ENCODE measurements at regions not wholly inside any gene's neighbourhood (a gene's known extent, or its start where the extent isn't known, plus 50 kb on each side); places are given as distances from the start of the nearest gene placed in this dataset.

GRCh38 chr9:110111868-110112267, 96.1 kb downstream of the C9orf152 start:
- peaks cover 60% of the 10 kb centered on the region for H3K4me1 Mint-ChIP-seq (ENCODE audit: low read depth)
- no peak overlapping the region for H3K4me3 Mint-ChIP-seq
- H3K27me3 Mint-ChIP-seq (ENCODE audit: insufficient read depth): peaks cover 8% of the 10 kb centered on the region; the same call in 1 of the 2 replicates
- H3K27ac Mint-ChIP-seq: no peak overlapping the region
- H3K36me3 Mint-ChIP-seq (ENCODE audit: low read depth): peaks cover 21% of the 10 kb centered on the region
- no peak for DNase-seq
- no peaks in the 10 kb centered on the region for H3K9me3 Mint-ChIP-seq
- TF ChIP-seq, protein P1, sequence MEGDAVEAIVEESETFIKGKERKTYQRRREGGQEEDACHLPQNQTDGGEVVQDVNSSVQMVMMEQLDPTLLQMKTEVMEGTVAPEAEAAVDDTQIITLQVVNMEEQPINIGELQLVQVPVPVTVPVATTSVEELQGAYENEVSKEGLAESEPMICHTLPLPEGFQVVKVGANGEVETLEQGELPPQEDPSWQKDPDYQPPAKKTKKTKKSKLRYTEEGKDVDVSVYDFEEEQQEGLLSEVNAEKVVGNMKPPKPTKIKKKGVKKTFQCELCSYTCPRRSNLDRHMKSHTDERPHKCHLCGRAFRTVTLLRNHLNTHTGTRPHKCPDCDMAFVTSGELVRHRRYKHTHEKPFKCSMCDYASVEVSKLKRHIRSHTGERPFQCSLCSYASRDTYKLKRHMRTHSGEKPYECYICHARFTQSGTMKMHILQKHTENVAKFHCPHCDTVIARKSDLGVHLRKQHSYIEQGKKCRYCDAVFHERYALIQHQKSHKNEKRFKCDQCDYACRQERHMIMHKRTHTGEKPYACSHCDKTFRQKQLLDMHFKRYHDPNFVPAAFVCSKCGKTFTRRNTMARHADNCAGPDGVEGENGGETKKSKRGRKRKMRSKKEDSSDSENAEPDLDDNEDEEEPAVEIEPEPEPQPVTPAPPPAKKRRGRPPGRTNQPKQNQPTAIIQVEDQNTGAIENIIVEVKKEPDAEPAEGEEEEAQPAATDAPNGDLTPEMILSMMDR (IDR thresholded peaks at IDR 0.05): no peak

GRCh38 chr9:110112792-110113191, 95.2 kb downstream of the C9orf152 start:
- Mint-ChIP-seq H3K4me3 (no peak overlapping the region), H3K27me3 (ENCODE audit: insufficient read depth) (peaks cover 8% of the 10 kb centered on the region; the same call in 1 of the 2 replicates), H3K9me3 (no peaks in the 10 kb centered on the region), H3K4me1 (ENCODE audit: low read depth) (peaks cover 64% of the 10 kb centered on the region), H3K36me3 (ENCODE audit: low read depth) (peaks cover 21% of the 10 kb centered on the region), H3K27ac (peak overlapping the region; percentile 29)
- TF ChIP-seq, protein P1 (IDR thresholded peaks at IDR 0.05): no peak
- DNase-seq: no peak

DNA sequence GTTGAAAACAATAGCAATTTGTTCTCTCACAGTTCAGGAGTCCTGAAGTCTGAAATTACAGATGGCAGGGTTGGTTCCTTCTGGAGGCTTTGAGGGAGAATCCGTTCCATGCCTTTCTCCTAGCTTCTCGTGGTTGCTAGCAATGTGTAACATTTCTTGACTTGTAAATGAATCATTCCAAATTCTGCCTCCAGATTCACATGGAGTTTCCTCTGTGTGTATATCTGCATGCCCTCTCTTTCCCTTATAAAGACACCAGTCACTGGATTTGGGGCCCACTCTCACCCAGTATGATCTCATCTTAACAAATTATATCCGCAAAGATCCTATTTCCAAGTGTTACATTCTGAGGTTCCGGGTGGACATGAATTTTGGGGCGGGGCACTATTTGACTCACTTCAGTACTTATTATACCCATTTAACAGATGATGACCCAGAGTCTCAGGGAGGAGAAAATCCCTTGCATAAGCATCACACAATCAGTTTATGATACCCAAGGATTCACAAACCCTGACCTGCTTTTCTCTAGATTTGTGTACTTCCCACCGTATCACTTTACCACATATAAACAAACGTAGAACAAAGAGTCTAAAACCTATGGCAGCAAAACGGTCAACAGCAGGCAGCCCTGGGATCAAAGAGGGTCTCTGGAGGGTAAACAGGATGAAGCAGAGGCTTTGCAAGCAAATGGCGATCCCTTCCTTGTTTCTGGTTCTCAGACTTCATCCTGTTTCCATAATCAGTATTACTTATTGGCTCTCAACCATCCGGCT, 93.7 kb downstream of the C9orf152 start:
- no peaks in the 10 kb centered on the region for H3K9me3 Mint-ChIP-seq
- peak overlapping the region; percentile 58 for H3K4me3 Mint-ChIP-seq
- peaks cover 8% of the 10 kb centered on the region; the same call in 1 of the 2 replicates for H3K27me3 Mint-ChIP-seq (ENCODE audit: insufficient read depth)
- TF ChIP-seq, protein P1 (IDR thresholded peaks at IDR 0.05): no peak
- H3K27ac Mint-ChIP-seq: peak overlapping the region; percentile 94
- peak; percentile 49 for DNase-seq
- peaks cover 62% of the 10 kb centered on the region for H3K4me1 Mint-ChIP-seq (ENCODE audit: low read depth)
- H3K36me3 Mint-ChIP-seq (ENCODE audit: low read depth): peaks cover 21% of the 10 kb centered on the region

- Mint-ChIP-seq H3K4me3 (peak overlapping the region; percentile 52; the same call in 1 of the 2 replicates), H3K9me3 (no peaks in the 10 kb centered on the region), H3K27ac (peak overlapping the region; percentile 94), H3K36me3 (ENCODE audit: low read depth) (peaks cover 24% of the 10 kb centered on the region), H3K4me1 (ENCODE audit: low read depth) (peaks cover 61% of the 10 kb centered on the region), H3K27me3 (ENCODE audit: insufficient read depth) (peaks cover 6% of the 10 kb centered on the region; the same call in 1 of the 2 replicates)
- DNase-seq: no peak
- TF ChIP-seq, protein P1 (IDR thresholded peaks at IDR 0.05): no peak
Observed at GRCh38 chr9:110114859-110115201, 93.1 kb downstream of the C9orf152 start.

- no peak for DNase-seq
- Mint-ChIP-seq H3K4me1 (ENCODE audit: low read depth) (peaks cover 62% of the 10 kb centered on the region), H3K9me3 (no peaks in the 10 kb centered on the region)
Observed at GRCh38 chr9:110115341-110115820, 92.6 kb downstream of the C9orf152 start.

More at GRCh38 chr9:110115341-110115820, 92.6 kb downstream of the C9orf152 start:
- Mint-ChIP-seq H3K27me3 (ENCODE audit: insufficient read depth) (peaks cover 6% of the 10 kb centered on the region; the same call in 1 of the 2 replicates), H3K36me3 (ENCODE audit: low read depth) (peaks cover 28% of the 10 kb centered on the region), H3K27ac (peak overlapping the region; percentile 94), H3K4me3 (peak overlapping the region; percentile 68)
- TF ChIP-seq, protein P1 (IDR thresholded peaks at IDR 0.05): no peak

Measured in HFFc6 (cell line).